ENCODE measurements at regions not wholly inside any gene's neighbourhood (a gene's known extent, or its start where the extent isn't known, plus 50 kb on each side); places are given as distances from the start of the nearest gene placed in this dataset.

GRCh38 chr1:58879464-58879863, 95.6 kb upstream of the JUN start:
- peaks cover 7% of the 10 kb centered on the region for H3K36me3 Mint-ChIP-seq (ENCODE audit: low read depth)
- H3K27ac Mint-ChIP-seq = no peak overlapping the region
- DNase-seq = peak; percentile 20
- H3K4me1 Mint-ChIP-seq (ENCODE audit: low read depth) = peaks cover 62% of the 10 kb centered on the region
- no peak overlapping the region for H3K4me3 Mint-ChIP-seq
- no peaks in the 10 kb centered on the region for H3K9me3 Mint-ChIP-seq
- no peak for TF ChIP-seq CTCF (IDR thresholded peaks at IDR 0.05)
- no peaks in the 10 kb centered on the region for H3K27me3 Mint-ChIP-seq (ENCODE audit: insufficient read depth)

- no peaks in the 10 kb centered on the region for H3K27me3 Mint-ChIP-seq (ENCODE audit: insufficient read depth)
- H3K27ac Mint-ChIP-seq = no peak overlapping the region
- no peaks in the 10 kb centered on the region for H3K9me3 Mint-ChIP-seq
- no peak overlapping the region for H3K4me3 Mint-ChIP-seq
- H3K36me3 Mint-ChIP-seq (ENCODE audit: low read depth) = peaks cover 7% of the 10 kb centered on the region
- no peak for DNase-seq
- H3K4me1 Mint-ChIP-seq (ENCODE audit: low read depth) = peaks cover 59% of the 10 kb centered on the region
- no peak for TF ChIP-seq CTCF (IDR thresholded peaks at IDR 0.05)
Measured at GRCh38 chr1:58880592-58880991, 96.7 kb upstream of the JUN start.

- no peak for TF ChIP-seq CTCF (IDR thresholded peaks at IDR 0.05)
- Mint-ChIP-seq H3K27me3 (ENCODE audit: insufficient read depth) (no peaks in the 10 kb centered on the region; the same call in 1 of the 2 replicates), H3K36me3 (ENCODE audit: low read depth) (peaks cover 7% of the 10 kb centered on the region), H3K4me1 (ENCODE audit: low read depth) (peaks cover 68% of the 10 kb centered on the region), H3K4me3 (no peak overlapping the region), H3K27ac (peak overlapping the region; percentile 87), H3K9me3 (no peaks in the 10 kb centered on the region)
- peak; percentile 71 for DNase-seq
Measured at GRCh38 chr1:58881471-58881994, 97.7 kb upstream of the JUN start.

- no peak for DNase-seq
- peaks cover 7% of the 10 kb centered on the region for H3K36me3 Mint-ChIP-seq (ENCODE audit: low read depth)
- peak overlapping the region; percentile 87 for H3K27ac Mint-ChIP-seq
- H3K4me3 Mint-ChIP-seq = no peak overlapping the region
- H3K4me1 Mint-ChIP-seq (ENCODE audit: low read depth) = peaks cover 77% of the 10 kb centered on the region
- no peaks in the 10 kb centered on the region; the same call in 1 of the 2 replicates for H3K27me3 Mint-ChIP-seq (ENCODE audit: insufficient read depth)
- TF ChIP-seq CTCF (IDR thresholded peaks at IDR 0.05) = no peak
- H3K9me3 Mint-ChIP-seq = no peaks in the 10 kb centered on the region
Measured at GRCh38 chr1:58882322-58882948, 98.6 kb upstream of the JUN start.

- TF ChIP-seq CTCF (IDR thresholded peaks at IDR 0.05) = no peak
- no peaks in the 10 kb centered on the region for H3K9me3 Mint-ChIP-seq
- no peak overlapping the region for H3K4me3 Mint-ChIP-seq
- peaks cover 80% of the 10 kb centered on the region for H3K4me1 Mint-ChIP-seq (ENCODE audit: low read depth)
- peaks cover 7% of the 10 kb centered on the region for H3K36me3 Mint-ChIP-seq (ENCODE audit: low read depth)
- H3K27ac Mint-ChIP-seq = peak overlapping the region; percentile 87
- H3K27me3 Mint-ChIP-seq (ENCODE audit: insufficient read depth) = no peaks in the 10 kb centered on the region; the same call in 1 of the 2 replicates
- DNase-seq = peak; percentile 88
Measured at GRCh38 chr1:58883037-58883887, 99.4 kb upstream of the JUN start.

Measured in HFFc6 (cell line).